ENCODE measurements at regions not wholly inside any gene's neighbourhood (a gene's known extent, or its start where the extent isn't known, plus 50 kb on each side); places are given as distances from the start of the nearest gene placed in this dataset.

GRCh38 chr7:156025675-156026074 lies 213.4 kb upstream of the SHH start:
- no peak overlapping the region for H3K4me3 ChIP-seq (replicated peaks in 1 of 3; ENCODE audit: insufficient read depth in 1 of 3, low read depth in 1 of 3, low read length in 3 of 3)
- no peaks in the 10 kb centered on the region for H3K9me1 ChIP-seq (replicated peaks; ENCODE audit: control insufficient read depth, extremely low read depth, insufficient read depth, low read length)
- POLR2A ChIA-PET = no interaction called here
- H3K79me2 ChIP-seq (ENCODE audit: control insufficient read depth, insufficient read depth, low read length) = no peaks in the 10 kb centered on the region
- no TSS peak for BruUV-seq (replicated peaks)
- no peak overlapping the region for H3K4me2 ChIP-seq (ENCODE audit: insufficient read depth, low read length)
- no peaks in the 10 kb centered on the region for H3K4me1 ChIP-seq (ENCODE audit: control insufficient read depth, extremely low read depth, insufficient read depth, low read length)
- peaks cover 3% of the 10 kb centered on the region for H3K9me3 ChIP-seq (replicated peaks; ENCODE audit: control insufficient read depth, insufficient read depth, low read length)
- no peaks in the 10 kb centered on the region for H3K27me3 ChIP-seq (ENCODE audit: control insufficient read depth in 2 of 2, insufficient read depth in 2 of 2, low read length in 2 of 2)
- intact Hi-C loops (cut with micrococcal nuclease) = no loop called here
- H3K36me3 ChIP-seq (ENCODE audit: control insufficient read depth in 2 of 2, extremely low read depth in 1 of 2, insufficient read depth in 2 of 2, low read length in 2 of 2) = no peaks in the 10 kb centered on the region
- no peaks in the 10 kb centered on the region for H4K20me1 ChIP-seq (replicated peaks; ENCODE audit: control insufficient read depth, extremely low read depth, insufficient read depth, low read length)
- dilution Hi-C loops (cut with MboI; ENCODE audit: extremely low pct_ligation_motif_present, low sequenced_read_pairs) = no loop called here
- no peak overlapping the region for H3K9ac ChIP-seq (replicated peaks; ENCODE audit: extremely low read depth, insufficient read depth, low read length)
- H3K27ac ChIP-seq (ENCODE audit: insufficient read depth, low read depth, low read length) = no peak overlapping the region
- CTCF ChIA-PET = no interaction called here
- TF ChIP-seq, protein P1, sequence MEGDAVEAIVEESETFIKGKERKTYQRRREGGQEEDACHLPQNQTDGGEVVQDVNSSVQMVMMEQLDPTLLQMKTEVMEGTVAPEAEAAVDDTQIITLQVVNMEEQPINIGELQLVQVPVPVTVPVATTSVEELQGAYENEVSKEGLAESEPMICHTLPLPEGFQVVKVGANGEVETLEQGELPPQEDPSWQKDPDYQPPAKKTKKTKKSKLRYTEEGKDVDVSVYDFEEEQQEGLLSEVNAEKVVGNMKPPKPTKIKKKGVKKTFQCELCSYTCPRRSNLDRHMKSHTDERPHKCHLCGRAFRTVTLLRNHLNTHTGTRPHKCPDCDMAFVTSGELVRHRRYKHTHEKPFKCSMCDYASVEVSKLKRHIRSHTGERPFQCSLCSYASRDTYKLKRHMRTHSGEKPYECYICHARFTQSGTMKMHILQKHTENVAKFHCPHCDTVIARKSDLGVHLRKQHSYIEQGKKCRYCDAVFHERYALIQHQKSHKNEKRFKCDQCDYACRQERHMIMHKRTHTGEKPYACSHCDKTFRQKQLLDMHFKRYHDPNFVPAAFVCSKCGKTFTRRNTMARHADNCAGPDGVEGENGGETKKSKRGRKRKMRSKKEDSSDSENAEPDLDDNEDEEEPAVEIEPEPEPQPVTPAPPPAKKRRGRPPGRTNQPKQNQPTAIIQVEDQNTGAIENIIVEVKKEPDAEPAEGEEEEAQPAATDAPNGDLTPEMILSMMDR (IDR thresholded peaks at IDR 0.05; ENCODE audit: extremely low read depth in 1 of 2, insufficient read depth in 1 of 2, low read depth in 1 of 2, low read length in 2 of 2) = no peak
- TF ChIP-seq POLR2AphosphoS5 (IDR thresholded peaks at IDR 0.05; ENCODE audit: insufficient read depth, low read depth, low read length) (no peak), POLR2A (IDR thresholded peaks at IDR 0.05; ENCODE audit: low read depth, low read length) (no peak), FOS (IDR thresholded peaks at IDR 0.05; ENCODE audit: borderline replicate concordance, insufficient read depth, low read length) (no peak), MAX (IDR thresholded peaks at IDR 0.05; ENCODE audit: insufficient read depth, insufficient read length) (no peak), EZH2 (IDR thresholded peaks at IDR 0.05; ENCODE audit: borderline replicate concordance, low read depth, low read length, severe bottlenecking) (no peak), GATA2 (IDR thresholded peaks at IDR 0.05; ENCODE audit: insufficient read depth, insufficient read length, low read depth, low read length) (no peak), MYC (IDR thresholded peaks at IDR 0.05; ENCODE audit: low read depth, low read length) (no peak), JUN (IDR thresholded peaks at IDR 0.05; ENCODE audit: borderline replicate concordance, insufficient read depth, insufficient read length, low read depth) (no peak)
- no peak overlapping the region for H2AFZ ChIP-seq (ENCODE audit: low read depth, low read length)
- DNase-seq (ENCODE audit: low read depth, low spot score) (no peak), FAIRE-seq (no peak)
